H9 (cell line): ENCODE measurements at regions not wholly inside any gene's neighbourhood (a gene's known extent, or its start where the extent isn't known, plus 50 kb on each side); places are given as distances from the start of the nearest gene placed in this dataset.

Experiments used
- DNase-seq: peaks from one replicate; pipeline ENCODE4 v3.0.0-alpha.2; 2017
- H2AFZ ChIP-seq: one replicate; pipeline ENCODE4 v1.6.1; 2013; ENCODE audit warnings: mild to moderate bottlenecking, low read length, control low read depth, moderate library complexity
- H2AK5ac ChIP-seq: 2 replicates; pipeline ENCODE4 v1.6.1; 2013; ENCODE audit warnings: low read length, control low read depth, mixed read lengths; ENCODE audit not compliant: insufficient read length
- H2BK120ac ChIP-seq: one replicate; pipeline ENCODE4 v1.6.1; 2013; ENCODE audit warnings: low read depth, mild to moderate bottlenecking, low read length, control low read depth, inconsistent platforms; ENCODE audit not compliant: poor library complexity, severe bottlenecking
- H2BK12ac ChIP-seq: 2 replicates; pipeline ENCODE4 v1.6.1; 2013; ENCODE audit warnings: low read length, control low read depth, mixed read lengths, low read depth; ENCODE audit not compliant: insufficient read length
- H2BK15ac ChIP-seq: 2 replicates; pipeline ENCODE4 v1.6.1; 2013; ENCODE audit warnings: low read depth, low read length, control low read depth
- H2BK20ac ChIP-seq: one replicate; pipeline ENCODE4 v1.6.1; 2013; ENCODE audit warnings: low read depth, mild to moderate bottlenecking, low read length, control low read depth, inconsistent platforms; ENCODE audit not compliant: poor library complexity, severe bottlenecking
- H2BK5ac ChIP-seq: 2 replicates; pipeline ENCODE4 v1.6.1; 2013; ENCODE audit warnings: low read length, control low read depth, mixed read lengths; ENCODE audit not compliant: insufficient read length
- H3K14ac ChIP-seq: 2 replicates; pipeline ENCODE4 v1.6.1; 2013; ENCODE audit warnings: low read length, control low read depth; ENCODE audit not compliant: insufficient read depth
- H3K18ac ChIP-seq: 2 replicates; pipeline ENCODE4 v1.6.1; 2013; ENCODE audit warnings: low read depth, mild to moderate bottlenecking, mixed read lengths, low read length, control low read depth; ENCODE audit not compliant: insufficient read length
- H3K23ac ChIP-seq: 2 replicates; pipeline ENCODE4 v1.6.1; 2013; ENCODE audit warnings: low read length, control low read depth, mixed read lengths, low read depth; ENCODE audit not compliant: insufficient read length
- H3K23me2 ChIP-seq: 2 replicates; pipeline ENCODE4 v1.6.1; 2013; ENCODE audit warnings: low read depth, mild to moderate bottlenecking, mixed read lengths, low read length, control low read depth; ENCODE audit not compliant: insufficient read length, poor library complexity, severe bottlenecking
- H3K27ac ChIP-seq: 2 replicates; pipeline ENCODE4 v1.5.1; 2013; ENCODE audit warnings: low read length, control low read depth, mixed read lengths, low read depth; ENCODE audit not compliant: insufficient read length
- H3K27me3 ChIP-seq: 2 replicates; pipeline ENCODE4 v1.6.1; 2013; ENCODE audit warnings: low read length, control low read depth, inconsistent platforms; ENCODE audit not compliant: insufficient read depth
- H3K4ac ChIP-seq: 2 replicates; pipeline ENCODE4 v1.6.1; 2013; ENCODE audit warnings: low read depth, mild to moderate bottlenecking, control low read depth, inconsistent platforms, low read length, moderate library complexity
- H3K4me1 ChIP-seq: 2 replicates; pipeline ENCODE4 v1.6.1; 2013; ENCODE audit warnings: low read length, control low read depth, inconsistent platforms; ENCODE audit not compliant: insufficient read depth
- H3K4me2 ChIP-seq: 2 replicates; pipeline ENCODE4 v1.6.1; 2013; ENCODE audit warnings: low read length, control low read depth, mixed read lengths; ENCODE audit not compliant: insufficient read length, insufficient read depth
- H3K56ac ChIP-seq: 2 replicates; pipeline ENCODE4 v1.6.1; 2013; ENCODE audit warnings: low read depth, mild to moderate bottlenecking, mixed read lengths, low read length, control low read depth; ENCODE audit not compliant: insufficient read length
- H3K79me1 ChIP-seq: 2 replicates; pipeline ENCODE4 v1.6.1; 2013; ENCODE audit warnings: low read depth, mild to moderate bottlenecking, moderate library complexity, low read length, control low read depth, inconsistent platforms; ENCODE audit not compliant: insufficient read depth, poor library complexity, severe bottlenecking
- H3K79me2 ChIP-seq: 2 replicates; pipeline ENCODE4 v1.6.1; 2013; ENCODE audit warnings: low read length, control low read depth, inconsistent platforms; ENCODE audit not compliant: insufficient read depth
- H3K9ac ChIP-seq: 2 replicates; pipeline ENCODE4 v1.6.1; 2013; ENCODE audit warnings: low read length, control low read depth, mixed read lengths; ENCODE audit not compliant: insufficient read length; ENCODE audit errors: extremely low read depth
- H3K9me3 ChIP-seq: one replicate; pipeline ENCODE4 v1.6.1; 2013; ENCODE audit warnings: low read depth, low read length, inconsistent platforms; ENCODE audit not compliant: control insufficient read depth
- H3T11ph ChIP-seq: one replicate; pipeline ENCODE4 v1.6.1; 2013; ENCODE audit warnings: mild to moderate bottlenecking, low read length, control low read depth, inconsistent platforms
- H4K20me1 ChIP-seq: one replicate; pipeline ENCODE4 v1.6.1; 2013; ENCODE audit not compliant: control insufficient read depth, insufficient read length, insufficient read depth
- H4K5ac ChIP-seq: 2 replicates; pipeline ENCODE4 v1.6.1; 2013; ENCODE audit warnings: low read depth, mild to moderate bottlenecking, mixed read lengths, low read length, control low read depth; ENCODE audit not compliant: insufficient read length
- H4K8ac ChIP-seq: replicated peaks from 2 replicates; pipeline ENCODE4 v1.6.1; 2013; ENCODE audit warnings: low read length, control low read depth, mixed read lengths, low read depth; ENCODE audit not compliant: insufficient read length
- H4K91ac ChIP-seq: 2 replicates; pipeline ENCODE4 v1.6.1; 2013; ENCODE audit warnings: low read depth, mild to moderate bottlenecking, moderate library complexity, mixed read lengths, low read length, control low read depth; ENCODE audit not compliant: insufficient read length
- H3K27ac Mint-ChIP-seq, 3 experiments: 2 replicates in 2 of 3; 3 replicates in 1 of 3; pipeline ENCODE4 v1.8.0; 2020 to 2021; ENCODE audit warnings: mixed read lengths in 3 of 3, mild to moderate bottlenecking in 1 of 3, moderate library complexity in 1 of 3
- H3K27me3 Mint-ChIP-seq: 2 replicates; pipeline ENCODE4 v1.8.0; 2021; ENCODE audit warnings: low read depth, mild to moderate bottlenecking, moderate library complexity, mixed read lengths
- H3K36me3 Mint-ChIP-seq, 3 experiments: 2 replicates in 2 of 3; 3 replicates in 1 of 3; pipeline ENCODE4 v1.8.0; 2020 to 2021; ENCODE audit warnings: low read depth in 3 of 3, mixed read lengths in 3 of 3; ENCODE audit not compliant: insufficient read depth in 1 of 3
- H3K4me1 Mint-ChIP-seq, 2 experiments: 2 replicates each; pipeline ENCODE4 v1.8.0; 2020; ENCODE audit warnings: mixed read lengths in 2 of 2
- H3K4me3 Mint-ChIP-seq, 2 experiments: 2 replicates in 1 of 2; 3 replicates in 1 of 2; pipeline ENCODE4 v1.8.0; 2020 to 2021; ENCODE audit warnings: mild to moderate bottlenecking in 2 of 2, mixed read lengths in 2 of 2, moderate library complexity in 1 of 2
- H3K9me3 Mint-ChIP-seq, 2 experiments: 2 replicates in 1 of 2; 3 replicates in 1 of 2; pipeline ENCODE4 v1.8.0; 2020; ENCODE audit warnings: mild to moderate bottlenecking in 2 of 2, mixed read lengths in 2 of 2, moderate library complexity in 1 of 2
- WGBS: extraction: QIAGEN DNeasy Blood & Tissue Kit; methylation state at CpG from one replicate; pipeline ENCODE4 v1.1.7; 2013; ENCODE audit warnings: missing lambda C conversion rate, low lambda C conversion rate, mixed read lengths; ENCODE audit not compliant: insufficient read length; ENCODE audit errors: extremely low coverage; 5-methylcytosine and 5-hydroxymethylcytosine counted together
- TF ChIP-seq, protein P1 (sequence below): fragments of 200-600 bp; sonication (generic); conservative IDR thresholded peaks from 3 replicates; pipeline ENCODE4 v1.8.0; 2021; ENCODE audit warnings: antibody characterized with exemption, mild to moderate bottlenecking

GRCh38 chr14:83972631-83973030 lies 1557.3 kb upstream of the FLRT2 start:
- Histone ChIP-seq H3K23ac (no peak overlapping the region), H2AK5ac (no peak overlapping the region), H3K27me3 (no peaks in the 10 kb centered on the region), H3K27ac (no peak overlapping the region), H3K9me3 (no peaks in the 10 kb centered on the region), H3K9ac (no peak overlapping the region), H2BK120ac (no peak overlapping the region), H3K14ac (no peak overlapping the region), H2BK20ac (no peak overlapping the region), H3T11ph (no peak overlapping the region), H4K91ac (no peak overlapping the region), H3K79me2 (no peaks in the 10 kb centered on the region), H2AFZ (no peak overlapping the region), H3K4me2 (no peak overlapping the region), H3K56ac (no peak overlapping the region), H3K4ac (no peak overlapping the region), H3K23me2 (no peaks in the 10 kb centered on the region), H2BK15ac (no peak overlapping the region), H4K8ac (no peak overlapping the region), H3K18ac (no peak overlapping the region), H4K5ac (no peak overlapping the region), H3K4me1 (no peaks in the 10 kb centered on the region), H2BK5ac (no peak overlapping the region), H2BK12ac (no peak overlapping the region), H4K20me1 (no peaks in the 10 kb centered on the region), H3K79me1 (no peaks in the 10 kb centered on the region)
- Mint-ChIP-seq H3K27me3 (no peaks in the 10 kb centered on the region; the same call in 1 of the 2 replicates), H3K4me3 (no peak overlapping the region), H3K9me3 (no peaks in the 10 kb centered on the region), H3K36me3 (peaks cover 0 to 2% (median 0%) of the 10 kb centered on the region in 3 experiments; a peak in 1 of 7 replicates), H3K27ac (no peak overlapping the region), H3K4me1 (peaks cover 2 to 5% of the 10 kb centered on the region in 2 experiments; a peak in 2 of 4 replicates)
- DNase-seq, result no peak
- TF ChIP-seq, protein P1, sequence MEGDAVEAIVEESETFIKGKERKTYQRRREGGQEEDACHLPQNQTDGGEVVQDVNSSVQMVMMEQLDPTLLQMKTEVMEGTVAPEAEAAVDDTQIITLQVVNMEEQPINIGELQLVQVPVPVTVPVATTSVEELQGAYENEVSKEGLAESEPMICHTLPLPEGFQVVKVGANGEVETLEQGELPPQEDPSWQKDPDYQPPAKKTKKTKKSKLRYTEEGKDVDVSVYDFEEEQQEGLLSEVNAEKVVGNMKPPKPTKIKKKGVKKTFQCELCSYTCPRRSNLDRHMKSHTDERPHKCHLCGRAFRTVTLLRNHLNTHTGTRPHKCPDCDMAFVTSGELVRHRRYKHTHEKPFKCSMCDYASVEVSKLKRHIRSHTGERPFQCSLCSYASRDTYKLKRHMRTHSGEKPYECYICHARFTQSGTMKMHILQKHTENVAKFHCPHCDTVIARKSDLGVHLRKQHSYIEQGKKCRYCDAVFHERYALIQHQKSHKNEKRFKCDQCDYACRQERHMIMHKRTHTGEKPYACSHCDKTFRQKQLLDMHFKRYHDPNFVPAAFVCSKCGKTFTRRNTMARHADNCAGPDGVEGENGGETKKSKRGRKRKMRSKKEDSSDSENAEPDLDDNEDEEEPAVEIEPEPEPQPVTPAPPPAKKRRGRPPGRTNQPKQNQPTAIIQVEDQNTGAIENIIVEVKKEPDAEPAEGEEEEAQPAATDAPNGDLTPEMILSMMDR, result no peak
- WGBS, result no CpG with 5 or more reads among the region's 3 CpGs
